H4 (cell line): ENCODE measurements at regions not wholly inside any gene's neighbourhood (a gene's known extent, or its start where the extent isn't known, plus 50 kb on each side); places are given as distances from the start of the nearest gene placed in this dataset.

Experiments used
- DNase-seq: peaks from one replicate; pipeline ENCODE4 v3.0.0-alpha.2; 2015; ENCODE audit warnings: low spot score

GRCh38 chr2:19784456-19784855 lies 117.3 kb downstream of the TTC32 start:
- DNase-seq, result no peak

DNA sequence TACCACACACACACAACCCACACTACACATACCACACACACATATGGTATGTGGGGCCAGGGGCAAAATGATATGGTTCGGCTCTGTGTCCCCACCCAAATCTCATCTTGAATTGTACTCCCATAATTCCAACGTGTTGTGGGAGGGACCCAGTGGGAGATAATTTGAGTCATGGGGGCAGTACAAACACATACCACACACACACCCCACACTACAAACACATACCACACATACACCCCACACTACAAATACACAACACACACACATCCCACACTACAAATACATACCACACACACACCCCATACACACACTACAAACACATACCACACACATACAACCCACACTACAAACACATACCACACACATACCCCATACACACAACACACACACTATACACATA lies 117.8 kb downstream of the TTC32 start:
- DNase-seq, result no peak

- no peak for DNase-seq
Observed at GRCh38 chr2:19776941-19777514, 124.8 kb downstream of the TTC32 start.

GRCh38 chr2:19775838-19776237 lies 125.9 kb downstream of the TTC32 start:
- no peak for DNase-seq

- DNase-seq, result no peak
Observed at GRCh38 chr2:19775315-19775714, 126.5 kb downstream of the TTC32 start.

- no peak for DNase-seq
Observed at GRCh38 chr2:19774805-19775176, 127.0 kb downstream of the TTC32 start.

GRCh38 chr2:19772981-19773380 lies 128.8 kb downstream of the TTC32 start:
- no peak for DNase-seq

DNA sequence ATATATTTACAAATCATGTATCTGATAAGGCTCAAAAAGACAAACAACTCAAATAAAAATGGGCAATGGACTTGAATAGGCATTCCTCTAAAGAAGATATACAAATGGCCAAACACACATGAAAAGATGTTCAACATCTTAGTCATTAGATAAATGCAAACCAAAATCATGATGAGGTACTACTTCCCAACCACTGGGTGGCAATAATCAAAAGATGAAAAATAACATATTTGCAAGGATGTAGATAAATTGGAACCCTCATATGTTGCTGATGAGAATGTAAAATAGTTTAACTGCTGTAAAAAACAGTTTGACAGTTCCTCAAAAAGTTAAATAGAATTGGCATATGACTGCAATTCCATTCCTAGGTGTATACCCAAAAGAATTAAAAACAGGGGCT lies 132.3 kb downstream of the TTC32 start:
- no peak for DNase-seq

- no peak for DNase-seq
Observed at GRCh38 chr2:19767899-19768298, 133.9 kb downstream of the TTC32 start.

GRCh38 chr2:19764998-19765397 lies 136.8 kb downstream of the TTC32 start:
- DNase-seq, result no peak

DNA sequence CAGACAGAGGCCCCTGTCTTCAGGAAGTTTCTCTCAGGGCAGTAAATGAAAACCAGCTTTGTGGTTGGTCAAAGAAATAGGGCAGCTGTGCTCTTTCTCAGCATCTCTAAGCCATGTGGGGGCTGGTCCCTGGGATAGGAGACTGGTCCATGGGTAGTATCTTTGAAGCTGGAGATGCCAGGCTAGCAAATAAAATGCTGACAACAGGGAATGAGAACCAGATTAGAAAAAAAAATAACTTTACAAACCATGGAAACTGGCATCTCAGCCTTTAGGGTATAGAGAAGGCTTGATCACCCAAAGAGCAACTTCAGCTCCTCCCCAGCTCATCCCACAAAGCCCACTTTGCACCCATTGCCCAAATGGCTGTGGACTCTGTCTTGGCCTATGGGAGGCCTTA lies 138.1 kb downstream of the TTC32 start:
- DNase-seq, result no peak

DNA sequence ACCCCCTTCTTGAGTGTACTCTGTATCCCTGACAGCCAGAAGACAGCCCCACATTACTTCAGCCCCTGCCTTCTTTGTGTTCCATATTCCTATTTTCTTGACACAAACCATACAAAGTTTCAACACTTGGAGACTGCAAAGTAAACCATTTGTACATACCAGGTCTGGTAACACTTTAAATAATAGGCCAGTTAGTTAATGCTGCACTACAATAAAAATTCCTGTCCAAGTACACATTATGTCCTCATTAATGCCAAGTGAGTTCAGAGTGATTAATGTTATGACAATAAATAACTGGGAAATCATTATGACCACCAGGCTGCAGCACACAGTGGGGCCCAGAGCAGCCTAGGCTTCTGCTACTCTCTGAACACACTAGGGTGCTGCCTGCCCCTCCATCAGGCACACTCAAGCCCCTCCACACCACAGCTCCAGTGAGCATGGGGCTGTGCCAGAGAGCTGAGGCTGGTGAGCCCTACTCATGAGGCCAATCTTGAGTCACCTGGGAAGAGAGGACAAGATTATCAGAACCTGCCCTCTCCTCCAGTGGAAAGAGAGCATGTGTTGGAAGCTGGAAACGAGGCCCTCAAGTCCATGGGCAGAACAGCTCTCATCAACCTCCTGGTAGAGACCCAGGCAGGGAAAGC lies 138.7 kb downstream of the TTC32 start:
- no peak for DNase-seq

- DNase-seq, result no peak
Observed at GRCh38 chr2:19762142-19762541, 139.6 kb downstream of the TTC32 start.

DNA sequence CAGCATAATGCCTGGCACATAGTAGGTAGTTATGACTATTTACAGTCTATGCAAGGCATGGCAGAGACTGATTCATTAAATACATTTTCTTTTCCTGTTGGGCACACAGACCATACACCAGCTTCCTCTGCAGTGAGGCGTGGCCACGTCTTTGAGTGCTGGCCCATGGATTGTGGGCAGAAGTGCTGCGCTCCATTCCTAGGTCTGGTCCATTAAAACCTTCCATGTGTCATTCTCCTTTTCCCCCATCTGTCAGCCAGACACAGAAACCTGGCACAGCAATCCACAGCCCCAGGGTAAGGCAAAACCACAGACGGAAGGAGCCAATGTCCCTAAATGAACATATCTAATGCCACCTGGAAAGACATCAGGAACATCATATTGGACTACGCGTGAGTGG lies 141.9 kb downstream of the TTC32 start:
- DNase-seq, result no peak

DNA sequence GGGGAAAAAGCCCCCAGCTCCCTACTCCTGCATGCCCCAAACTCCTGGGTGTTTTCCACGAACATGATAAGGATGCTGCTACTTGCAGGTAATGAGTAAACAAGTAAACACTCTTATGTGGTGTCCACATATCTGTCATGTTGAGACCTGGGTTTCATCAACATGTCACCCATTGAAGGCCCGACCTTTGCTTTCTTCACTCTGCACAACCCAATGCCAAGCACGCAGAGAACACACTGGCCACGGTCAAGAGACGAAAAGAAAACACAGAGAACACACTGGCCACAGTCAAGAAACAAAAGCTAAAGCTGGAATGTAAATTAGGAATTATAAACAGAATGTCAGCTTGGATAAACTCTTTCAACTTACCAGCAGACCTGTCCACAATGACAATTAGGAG lies 143.1 kb downstream of the TTC32 start:
- no peak for DNase-seq

- DNase-seq, result no peak
Observed at GRCh38 chr2:19757586-19757985, 144.2 kb downstream of the TTC32 start.

GRCh38 chr2:19754907-19755306 lies 146.9 kb downstream of the TTC32 start:
- no peak for DNase-seq

- no peak for DNase-seq
Observed at GRCh38 chr2:19753818-19754217, 148.0 kb downstream of the TTC32 start.

- no peak for DNase-seq
Observed at GRCh38 chr2:19753314-19753713, 148.5 kb downstream of the TTC32 start.

- no peak for DNase-seq
Observed at GRCh38 chr2:19752500-19752899, 149.3 kb downstream of the TTC32 start.

GRCh38 chr2:19751631-19752030 lies 150.2 kb downstream of the TTC32 start:
- no peak for DNase-seq

DNA sequence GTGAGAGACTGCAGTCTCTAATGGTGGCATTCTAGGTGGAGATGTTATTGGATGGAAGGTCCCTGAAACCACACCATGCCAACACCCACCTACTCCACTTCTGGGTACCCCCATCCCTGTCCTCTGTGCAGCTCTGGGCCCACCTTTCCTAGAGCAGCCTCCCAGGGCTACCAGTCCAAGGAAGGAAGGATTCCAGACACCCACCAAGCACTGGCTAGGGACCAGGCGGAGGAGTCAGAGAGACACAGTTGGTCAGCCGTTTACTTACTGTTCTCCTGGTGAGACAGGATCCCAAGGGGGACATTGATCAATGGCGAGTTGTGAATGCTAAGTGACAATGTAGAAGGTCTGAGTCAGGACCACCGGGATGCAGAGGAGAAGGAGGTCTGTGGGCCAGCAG lies 151.6 kb downstream of the TTC32 start:
- no peak for DNase-seq

- no peak for DNase-seq
Observed at GRCh38 chr2:19749507-19749836, 152.3 kb downstream of the TTC32 start.
